KMS-11 (cell line): ENCODE measurements at regions not wholly inside any gene's neighbourhood (a gene's known extent, or its start where the extent isn't known, plus 50 kb on each side); places are given as distances from the start of the nearest gene placed in this dataset.

Source experiments
- H2AFZ ChIP-seq: fragments of 200-600 bp; sonication (generic); 2 replicates; pipeline ENCODE4 v1.6.1; 2016; ENCODE audit warnings: antibody characterized with exemption, mixed run types, low read depth
- H3K27ac ChIP-seq: fragments of 200-600 bp; sonication (generic); 2 replicates; pipeline ENCODE4 v1.6.1; 2016; ENCODE audit warnings: mild to moderate bottlenecking, mixed run types
- H3K27me3 ChIP-seq: fragments of 200-600 bp; sonication (generic); 2 replicates; pipeline ENCODE4 v1.6.1; 2017; ENCODE audit warnings: mild to moderate bottlenecking, low read depth, mixed run types, moderate library complexity; ENCODE audit not compliant: insufficient read depth
- H3K36me3 ChIP-seq: fragments of 200-600 bp; sonication (generic); 2 replicates; pipeline ENCODE4 v1.6.1; 2017; ENCODE audit warnings: mild to moderate bottlenecking, mixed run types; ENCODE audit not compliant: insufficient read depth
- H3K4me1 ChIP-seq: fragments of 200-600 bp; sonication (generic); 2 replicates; pipeline ENCODE4 v1.6.1; 2016; ENCODE audit warnings: mild to moderate bottlenecking, low read depth, mixed run types; ENCODE audit not compliant: poor library complexity, severe bottlenecking
- H3K4me2 ChIP-seq: fragments of 200-600 bp; sonication (generic); 2 replicates; pipeline ENCODE4 v1.7.0; 2016; ENCODE audit warnings: mild to moderate bottlenecking, mixed run types
- H3K4me3 ChIP-seq: fragments of 200-600 bp; sonication (generic); IDR thresholded peaks from 2 replicates; pipeline ENCODE4 v1.6.1; 2017; ENCODE audit warnings: low read depth, low read length, mixed read lengths; ENCODE audit not compliant: insufficient read depth
- H3K79me2 ChIP-seq: fragments of 200-600 bp; sonication (generic); 2 replicates; pipeline ENCODE4 v1.6.1; 2016; ENCODE audit warnings: low read depth, mixed run types; ENCODE audit not compliant: insufficient read depth
- H3K9ac ChIP-seq: fragments of 200-600 bp; sonication (generic); 2 replicates; pipeline ENCODE4 v1.6.1; 2016; ENCODE audit warnings: mild to moderate bottlenecking, mixed run types
- H4K20me1 ChIP-seq: fragments of 200-600 bp; sonication (generic); 2 replicates; pipeline ENCODE4 v1.6.1; 2016; ENCODE audit warnings: mild to moderate bottlenecking, mixed run types; ENCODE audit not compliant: insufficient read depth
- CTCF ChIP-seq: fragments of 200-600 bp; sonication (generic); conservative IDR thresholded peaks from 2 replicates; pipeline ENCODE4 v1.6.1; 2017; ENCODE audit warnings: low read depth, mild to moderate bottlenecking, antibody characterized with exemption, low read length, moderate library complexity, mixed read lengths

GRCh38 chr21:28357743-28358142, 634.9 kb downstream of the LTN1 start:
- no peaks in the 10 kb centered on the region for H3K27me3 ChIP-seq
- no peak overlapping the region for H2AFZ ChIP-seq
- TF ChIP-seq CTCF, result no peak
- H4K20me1 ChIP-seq, result no peaks in the 10 kb centered on the region
- H3K79me2 ChIP-seq, result no peaks in the 10 kb centered on the region
- H3K36me3 ChIP-seq, result no peaks in the 10 kb centered on the region
- no peak overlapping the region for H3K4me2 ChIP-seq
- no peak overlapping the region for H3K27ac ChIP-seq
- no peak overlapping the region for H3K9ac ChIP-seq
- no peaks in the 10 kb centered on the region for H3K4me1 ChIP-seq
- no peak overlapping the region for H3K4me3 ChIP-seq

- no peaks in the 10 kb centered on the region for H3K36me3 ChIP-seq
- H3K4me2 ChIP-seq, result no peak overlapping the region
- H3K79me2 ChIP-seq, result no peaks in the 10 kb centered on the region
- H3K4me3 ChIP-seq, result no peak overlapping the region
- H3K4me1 ChIP-seq, result no peaks in the 10 kb centered on the region
- no peak overlapping the region for H3K9ac ChIP-seq
- no peak overlapping the region for H2AFZ ChIP-seq
- H4K20me1 ChIP-seq, result no peaks in the 10 kb centered on the region
- H3K27me3 ChIP-seq, result no peaks in the 10 kb centered on the region
- TF ChIP-seq CTCF, result no peak
- no peak overlapping the region for H3K27ac ChIP-seq
Measured at GRCh38 chr21:28356422-28356821, 636.3 kb downstream of the LTN1 start.

DNA sequence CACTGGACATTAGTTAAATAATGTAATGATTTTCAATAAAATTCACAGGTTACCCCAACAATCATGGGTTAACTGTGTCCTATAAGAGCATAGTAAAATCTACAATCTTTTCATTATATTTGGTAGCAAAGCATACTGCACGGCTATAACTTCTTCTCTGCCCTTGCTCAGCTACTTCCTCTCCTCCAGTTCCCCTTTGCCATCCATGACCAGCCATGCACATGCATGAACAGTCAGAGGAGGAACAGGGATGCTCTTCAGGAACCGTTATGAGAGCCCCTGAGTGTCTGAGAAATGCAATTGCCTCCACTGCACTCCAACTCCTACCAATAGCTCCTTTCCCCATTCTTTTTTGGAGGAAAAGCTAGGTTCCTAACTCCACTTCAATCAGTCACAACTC, 646.7 kb downstream of the LTN1 start:
- H3K4me2 ChIP-seq, result no peak overlapping the region
- H3K27ac ChIP-seq, result no peak overlapping the region
- no peaks in the 10 kb centered on the region for H3K79me2 ChIP-seq
- no peaks in the 10 kb centered on the region for H4K20me1 ChIP-seq
- no peaks in the 10 kb centered on the region for H3K27me3 ChIP-seq
- H3K9ac ChIP-seq, result no peak overlapping the region
- no peak overlapping the region for H3K4me3 ChIP-seq
- no peak for TF ChIP-seq CTCF
- no peaks in the 10 kb centered on the region for H3K36me3 ChIP-seq
- H2AFZ ChIP-seq, result no peak overlapping the region
- H3K4me1 ChIP-seq, result peaks cover 13% of the 10 kb centered on the region

GRCh38 chr21:28344985-28345384, 647.7 kb downstream of the LTN1 start:
- H3K4me1 ChIP-seq, result peaks cover 13% of the 10 kb centered on the region
- no peak overlapping the region for H3K9ac ChIP-seq
- no peaks in the 10 kb centered on the region for H3K36me3 ChIP-seq
- H3K27ac ChIP-seq, result no peak overlapping the region
- H3K4me3 ChIP-seq, result no peak overlapping the region
- no peaks in the 10 kb centered on the region for H4K20me1 ChIP-seq
- no peak overlapping the region for H3K4me2 ChIP-seq
- no peak overlapping the region for H2AFZ ChIP-seq
- TF ChIP-seq CTCF, result no peak
- no peaks in the 10 kb centered on the region for H3K79me2 ChIP-seq
- no peaks in the 10 kb centered on the region for H3K27me3 ChIP-seq
